ENCODE measurements at regions not wholly inside any gene's neighbourhood (a gene's known extent, or its start where the extent isn't known, plus 50 kb on each side); places are given as distances from the start of the nearest gene placed in this dataset.
A peak's percentile ranks its signal among the peaks of the same experiment; 100 is the strongest.

GRCh38 chr2:8627019-8627691, 54.7 kb upstream of the ID2 start:
- H3K9me3 ChIP-seq, result no peaks in the 10 kb centered on the region
- no peak overlapping the region for H3K4me3 ChIP-seq (replicated peaks in 1 of 3)
- no peaks in the 10 kb centered on the region for H3K36me3 ChIP-seq
- 93 to 96% methylated on average over 8 to 16 of the region's 20 CpGs for WGBS, 2 donors
- H3K4me1 ChIP-seq, result peaks cover 8 to 17% of the 10 kb centered on the region in 2 donors
- DNase-seq, result no peak
- intact Hi-C loops (cut with DNase I), result no loop called here
- no peak overlapping the region for H3K27ac ChIP-seq
- TF ChIP-seq CTCF (IDR thresholded peaks at IDR 0.05), result no peak
- TF ChIP-seq POLR2A (IDR thresholded peaks at IDR 0.05), result no peak
- H3K27me3 ChIP-seq, result no peaks in the 10 kb centered on the region

- TF ChIP-seq CTCF (IDR thresholded peaks at IDR 0.05) (no peak), POLR2A (IDR thresholded peaks at IDR 0.05) (no peak)
- Histone ChIP-seq H3K4me3 (replicated peaks in 1 of 3) (no peak overlapping the region), H3K27ac (peak overlapping the region in 1 of 3 donors; percentile 74), H3K9me3 (no peaks in the 10 kb centered on the region), H3K36me3 (no peaks in the 10 kb centered on the region), H3K27me3 (no peaks in the 10 kb centered on the region), H3K4me1 (peaks cover 8 to 17% of the 10 kb centered on the region in 2 donors)
- WGBS, 2 donors, result 95 to 100% methylated on average over 1 to 14 of the region's 14 CpGs
- DNase-seq, result no peak
- intact Hi-C loops (cut with DNase I), result no loop called here
Observed at GRCh38 chr2:8627692-8628085, 54.2 kb upstream of the ID2 start.

- no peak overlapping the region for H3K4me3 ChIP-seq (replicated peaks in 1 of 3)
- intact Hi-C loops (cut with DNase I), result no loop called here
- 63 to 81% methylated on average over 12 to 15 of the region's 18 CpGs for WGBS, 2 donors
- DNase-seq, result peak; percentile 49 to 51
- TF ChIP-seq CTCF (IDR thresholded peaks at IDR 0.05) (peak in 1 of 6 experiments; percentile 16), POLR2A (IDR thresholded peaks at IDR 0.05) (no peak)
- peak overlapping the region; percentile 46 to 74 (median 60) for H3K27ac ChIP-seq
- no peaks in the 10 kb centered on the region for H3K27me3 ChIP-seq
- H3K4me1 ChIP-seq, result peaks cover 8 to 17% of the 10 kb centered on the region in 2 donors
- H3K9me3 ChIP-seq, result no peaks in the 10 kb centered on the region
- no peaks in the 10 kb centered on the region for H3K36me3 ChIP-seq
Observed at GRCh38 chr2:8628179-8628865, 53.5 kb upstream of the ID2 start.

GRCh38 chr2:8628866-8629209, 53.0 kb upstream of the ID2 start:
- Histone ChIP-seq H3K4me1 (peaks cover 8 to 15% of the 10 kb centered on the region in 2 donors), H3K36me3 (no peaks in the 10 kb centered on the region), H3K9me3 (no peaks in the 10 kb centered on the region), H3K4me3 (replicated peaks in 1 of 3) (no peak overlapping the region), H3K27ac (peak overlapping the region in 2 of 3 donors; percentile 60 to 74), H3K27me3 (no peaks in the 10 kb centered on the region)
- 28 to 48% methylated on average over 2 to 6 of the region's 6 CpGs for WGBS, 2 donors
- peak; percentile 72 to 74 for DNase-seq
- TF ChIP-seq POLR2A (IDR thresholded peaks at IDR 0.05) (no peak), CTCF (IDR thresholded peaks at IDR 0.05) (no peak)
- intact Hi-C loops (cut with DNase I), result no loop called here

GRCh38 chr2:8629402-8629801, 52.5 kb upstream of the ID2 start:
- intact Hi-C loops (cut with DNase I), result no loop called here
- Histone ChIP-seq H3K27me3 (no peaks in the 10 kb centered on the region), H3K27ac (peak overlapping the region in 1 of 3 donors; percentile 74), H3K4me1 (peaks cover 8 to 12% of the 10 kb centered on the region in 2 donors), H3K9me3 (no peaks in the 10 kb centered on the region), H3K36me3 (no peaks in the 10 kb centered on the region), H3K4me3 (replicated peaks in 1 of 3) (no peak overlapping the region)
- TF ChIP-seq CTCF (IDR thresholded peaks at IDR 0.05), result no peak
- WGBS, 2 donors, result 64 to 83% methylated on average over 2 to 4 of the region's 4 CpGs
- DNase-seq, result no peak
